Endothelial cell of umbilical vein (primary cell): ENCODE measurements at regions not wholly inside any gene's neighbourhood (a gene's known extent, or its start where the extent isn't known, plus 50 kb on each side); places are given as distances from the start of the nearest gene placed in this dataset.

Source experiments
- BruUV-seq: library from RNA; stranded (reverse); fragments of 400-500 nt; replicated peaks from 2 replicates; lab custom pipeline; 2021; lab: Mats Ljungman, UMichigan
- CTCF ChIA-PET: fragments of 300-600, 350-600 bp; sonication (Branson Sonifier 250); formaldehyde crosslinking; loops from one replicate; lab custom pipeline; 2021; ENCODE audit warnings: antibody characterized with exemption, inconsistent platforms; lab: Charles Lee
- POLR2A ChIA-PET: fragments of 300-600, 350-600 bp; sonication (Branson Sonifier 250); formaldehyde crosslinking; loops from one replicate; lab custom pipeline; 2021; ENCODE audit warnings: antibody characterized with exemption, inconsistent platforms; lab: Charles Lee
- DNase-seq: peaks from one replicate; pipeline ENCODE4 v3.0.0-alpha.2; 2011; ENCODE audit warnings: low read depth, low spot score
- FAIRE-seq: peaks from 2 replicates; lab custom pipeline; 2011; peaks lifted over from hg19 to GRCh38; lab: Jason Lieb, UNC
- H2AFZ ChIP-seq: 2 replicates; pipeline ENCODE4 v1.6.0; 2012; ENCODE audit warnings: low read depth, low read length, control low read depth, inconsistent platforms
- H3K27ac ChIP-seq: 2 replicates; pipeline ENCODE4 v1.5.1; 2011; ENCODE audit warnings: low read depth, mild to moderate bottlenecking, control low read depth, low read length, moderate library complexity; ENCODE audit not compliant: insufficient read depth
- H3K27me3 ChIP-seq, 2 experiments: 2 replicates each; pipeline versions ENCODE4 v1.6.0 to v1.6.1; 2011; ENCODE audit warnings: low read length in 2 of 2, mixed read lengths in 1 of 2; ENCODE audit not compliant: control insufficient read depth in 2 of 2, insufficient read depth in 2 of 2
- H3K36me3 ChIP-seq, 2 experiments: 2 replicates in 1 of 2; 3 replicates in 1 of 2; pipeline ENCODE4 v1.5.1; 2011; ENCODE audit warnings: low read length in 2 of 2, mild to moderate bottlenecking in 1 of 2, moderate library complexity in 1 of 2; ENCODE audit not compliant: control insufficient read depth in 2 of 2, insufficient read depth in 2 of 2; ENCODE audit errors: extremely low read depth in 1 of 2
- H3K4me1 ChIP-seq: 3 replicates; pipeline ENCODE4 v1.5.1; 2011; ENCODE audit warnings: mild to moderate bottlenecking, low read length; ENCODE audit not compliant: control insufficient read depth, insufficient read depth; ENCODE audit errors: extremely low read depth
- H3K4me2 ChIP-seq: 2 replicates; pipeline ENCODE4 v1.6.1; 2011; ENCODE audit warnings: low read length, control low read depth, mixed read lengths; ENCODE audit not compliant: insufficient read depth
- H3K4me3 ChIP-seq, 3 experiments: fragments of 200-600 bp in 1 of 3; sonication (generic), shearing (Covaris generic) in 1 of 3; replicated peaks in 1 of 3; 2 replicates each; pipeline ENCODE4 v1.5.1; 2011 to 2016; ENCODE audit warnings: control low read depth in 3 of 3, low read length in 3 of 3, mild to moderate bottlenecking in 2 of 3, inconsistent platforms in 1 of 3, low read depth in 1 of 3, moderate library complexity in 1 of 3; ENCODE audit not compliant: insufficient read depth in 1 of 3
- H3K79me2 ChIP-seq: 2 replicates; pipeline ENCODE4 v1.6.0; 2012; ENCODE audit warnings: low read length, inconsistent platforms; ENCODE audit not compliant: control insufficient read depth, insufficient read depth
- H3K9ac ChIP-seq: replicated peaks from 2 replicates; pipeline ENCODE3; 2011; ENCODE audit warnings: low read length, control low read depth; ENCODE audit not compliant: insufficient read depth; ENCODE audit errors: extremely low read depth
- H3K9me1 ChIP-seq: replicated peaks from 3 replicates; pipeline ENCODE4 v1.6.0; 2011; ENCODE audit warnings: mild to moderate bottlenecking, low read length; ENCODE audit not compliant: control insufficient read depth, insufficient read depth; ENCODE audit errors: extremely low read depth
- H3K9me3 ChIP-seq: replicated peaks from 2 replicates; pipeline ENCODE4 v1.5.1; 2012; ENCODE audit warnings: low read length, inconsistent platforms; ENCODE audit not compliant: control insufficient read depth, insufficient read depth
- H4K20me1 ChIP-seq: replicated peaks from 2 replicates; pipeline ENCODE3; 2011; ENCODE audit warnings: mild to moderate bottlenecking, low read length; ENCODE audit not compliant: control insufficient read depth, insufficient read depth; ENCODE audit errors: extremely low read depth
- EZH2 ChIP-seq: IDR thresholded peaks from 2 replicates; pipeline ENCODE4 v1.6.1; 2012; ENCODE audit warnings: borderline replicate concordance, low read depth, mild to moderate bottlenecking, moderate library complexity, low read length, inconsistent platforms; ENCODE audit not compliant: severe bottlenecking
- FOS ChIP-seq: IDR thresholded peaks from 2 replicates; pipeline ENCODE4 v1.6.1; 2011; ENCODE audit warnings: mild to moderate bottlenecking, low read length, moderate library complexity, borderline replicate concordance; ENCODE audit not compliant: insufficient read depth
- GATA2 ChIP-seq: IDR thresholded peaks from 2 replicates; pipeline ENCODE4 v1.7.0; 2011; ENCODE audit warnings: low read depth, mild to moderate bottlenecking, moderate library complexity, mixed read lengths, low read length; ENCODE audit not compliant: insufficient read length, insufficient read depth
- JUN ChIP-seq: IDR thresholded peaks from 2 replicates; pipeline ENCODE4 v1.6.1; 2011; ENCODE audit warnings: borderline replicate concordance, low read depth; ENCODE audit not compliant: insufficient read length, insufficient read depth
- MAX ChIP-seq: IDR thresholded peaks from 2 replicates; pipeline ENCODE4 v1.6.1; 2011; ENCODE audit not compliant: insufficient read depth, insufficient read length
- MYC ChIP-seq: IDR thresholded peaks from one replicate; pipeline ENCODE4 v1.6.1; 2011; ENCODE audit warnings: mild to moderate bottlenecking, low read depth, low read length
- POLR2A ChIP-seq: IDR thresholded peaks from 2 replicates; pipeline ENCODE4 v1.6.1; 2012; ENCODE audit warnings: low read depth, mild to moderate bottlenecking, control low read depth, low read length
- POLR2AphosphoS5 ChIP-seq: IDR thresholded peaks from 2 replicates; pipeline ENCODE4 v1.6.1; 2012; ENCODE audit warnings: low read depth, mild to moderate bottlenecking, control low read depth, low read length, moderate library complexity; ENCODE audit not compliant: insufficient read depth
- dilution Hi-C: fragments of 300-500 bp; cut with MboI; formaldehyde crosslinking; loops from one replicate; pipeline ENCODE4 v1.15.0; 2019; ENCODE audit warnings: low sequenced_read_pairs; ENCODE audit not compliant: extremely low pct_ligation_motif_present
- intact Hi-C: fragments of 100-400 bp; cut with micrococcal nuclease; formaldehyde crosslinking; loops from one replicate; pipeline ENCODE4 v1.10.0; 2022
- TF ChIP-seq, protein P1 (sequence below), 2 donors: IDR thresholded peaks; 1 replicate in 1 of 2; 2 replicates in 1 of 2; pipeline ENCODE4 v1.5.1; 2011; ENCODE audit warnings: low read length in 2 of 2, mild to moderate bottlenecking in 2 of 2, moderate library complexity in 2 of 2, control low read depth in 1 of 2, inconsistent platforms in 1 of 2, low read depth in 1 of 2; ENCODE audit not compliant: insufficient read depth in 1 of 2; ENCODE audit errors: extremely low read depth in 1 of 2

- H3K36me3 ChIP-seq: no peaks in the 10 kb centered on the region
- CTCF ChIA-PET: interaction anchor here (0.6 to 2.6 kb wide), 24 partner anchors 9 to 412 kb away, joined by 3 to 25 read pairs (median 4); no protein-coding TSS in a partner anchor
- no peaks in the 10 kb centered on the region for H3K79me2 ChIP-seq
- DNase-seq: peak; percentile 13
- no peaks in the 10 kb centered on the region for H3K9me3 ChIP-seq
- FAIRE-seq: no peak
- no peaks in the 10 kb centered on the region for H3K27me3 ChIP-seq
- POLR2A ChIA-PET: no interaction called here
- dilution Hi-C loops: no loop called here
- no peaks in the 10 kb centered on the region for H3K9me1 ChIP-seq
- H3K4me3 ChIP-seq: no peak overlapping the region
- BruUV-seq: no TSS peak
- no peak overlapping the region for H3K4me2 ChIP-seq
- H3K4me1 ChIP-seq: no peaks in the 10 kb centered on the region
- TF ChIP-seq, protein P1, sequence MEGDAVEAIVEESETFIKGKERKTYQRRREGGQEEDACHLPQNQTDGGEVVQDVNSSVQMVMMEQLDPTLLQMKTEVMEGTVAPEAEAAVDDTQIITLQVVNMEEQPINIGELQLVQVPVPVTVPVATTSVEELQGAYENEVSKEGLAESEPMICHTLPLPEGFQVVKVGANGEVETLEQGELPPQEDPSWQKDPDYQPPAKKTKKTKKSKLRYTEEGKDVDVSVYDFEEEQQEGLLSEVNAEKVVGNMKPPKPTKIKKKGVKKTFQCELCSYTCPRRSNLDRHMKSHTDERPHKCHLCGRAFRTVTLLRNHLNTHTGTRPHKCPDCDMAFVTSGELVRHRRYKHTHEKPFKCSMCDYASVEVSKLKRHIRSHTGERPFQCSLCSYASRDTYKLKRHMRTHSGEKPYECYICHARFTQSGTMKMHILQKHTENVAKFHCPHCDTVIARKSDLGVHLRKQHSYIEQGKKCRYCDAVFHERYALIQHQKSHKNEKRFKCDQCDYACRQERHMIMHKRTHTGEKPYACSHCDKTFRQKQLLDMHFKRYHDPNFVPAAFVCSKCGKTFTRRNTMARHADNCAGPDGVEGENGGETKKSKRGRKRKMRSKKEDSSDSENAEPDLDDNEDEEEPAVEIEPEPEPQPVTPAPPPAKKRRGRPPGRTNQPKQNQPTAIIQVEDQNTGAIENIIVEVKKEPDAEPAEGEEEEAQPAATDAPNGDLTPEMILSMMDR (IDR thresholded peaks at IDR 0.05; ENCODE audit: extremely low read depth in 1 of 2, insufficient read depth in 1 of 2, low read depth in 1 of 2, low read length in 2 of 2): peak; percentile 55 to 64
- TF ChIP-seq MYC: no peak
- H2AFZ ChIP-seq: no peak overlapping the region
- H4K20me1 ChIP-seq: no peaks in the 10 kb centered on the region
- intact Hi-C loops: no loop called here
- no peak overlapping the region for H3K9ac ChIP-seq
- no peak overlapping the region for H3K27ac ChIP-seq
These were observed 109.3 kb downstream of the GGTLC2 start for GRCh38 chr22:22753526-22754267.

GRCh38 chr22:22754268-22754657 is 109.8 kb downstream of the GGTLC2 start:
- Histone ChIP-seq H3K4me1 (no peaks in the 10 kb centered on the region), H3K9me1 (no peaks in the 10 kb centered on the region), H3K27me3 (no peaks in the 10 kb centered on the region), H3K4me2 (no peak overlapping the region), H3K36me3 (no peaks in the 10 kb centered on the region), H3K27ac (no peak overlapping the region), H4K20me1 (no peaks in the 10 kb centered on the region), H3K79me2 (no peaks in the 10 kb centered on the region), H3K9me3 (no peaks in the 10 kb centered on the region), H2AFZ (no peak overlapping the region), H3K9ac (no peak overlapping the region), H3K4me3 (no peak overlapping the region)
- intact Hi-C loops: no loop called here
- no TSS peak for BruUV-seq
- POLR2A ChIA-PET: no interaction called here
- dilution Hi-C loops: no loop called here
- TF ChIP-seq POLR2AphosphoS5: no peak
- TF ChIP-seq, protein P1 (IDR thresholded peaks at IDR 0.05; ENCODE audit: extremely low read depth in 1 of 2, insufficient read depth in 1 of 2, low read depth in 1 of 2, low read length in 2 of 2): no peak
- no peak for TF ChIP-seq MAX
- no peak for TF ChIP-seq GATA2
- TF ChIP-seq EZH2: no peak
- no peak for TF ChIP-seq FOS
- no peak for TF ChIP-seq POLR2A
- TF ChIP-seq JUN: no peak
- TF ChIP-seq MYC: no peak
- FAIRE-seq (no peak), DNase-seq (no peak)
- CTCF ChIA-PET: interaction anchor here (1.2 to 2.3 kb wide), 13 partner anchors 9 to 373 kb away, joined by 3 to 25 read pairs (median 6); no protein-coding TSS in a partner anchor
